ENCODE measurements at regions not wholly inside any gene's neighbourhood (a gene's known extent, or its start where the extent isn't known, plus 50 kb on each side); places are given as distances from the start of the nearest gene placed in this dataset.

- no peak overlapping the region for H3K4me3 ChIP-seq (ENCODE audit: low read depth, low read length)
- TF ChIP-seq, protein P1, sequence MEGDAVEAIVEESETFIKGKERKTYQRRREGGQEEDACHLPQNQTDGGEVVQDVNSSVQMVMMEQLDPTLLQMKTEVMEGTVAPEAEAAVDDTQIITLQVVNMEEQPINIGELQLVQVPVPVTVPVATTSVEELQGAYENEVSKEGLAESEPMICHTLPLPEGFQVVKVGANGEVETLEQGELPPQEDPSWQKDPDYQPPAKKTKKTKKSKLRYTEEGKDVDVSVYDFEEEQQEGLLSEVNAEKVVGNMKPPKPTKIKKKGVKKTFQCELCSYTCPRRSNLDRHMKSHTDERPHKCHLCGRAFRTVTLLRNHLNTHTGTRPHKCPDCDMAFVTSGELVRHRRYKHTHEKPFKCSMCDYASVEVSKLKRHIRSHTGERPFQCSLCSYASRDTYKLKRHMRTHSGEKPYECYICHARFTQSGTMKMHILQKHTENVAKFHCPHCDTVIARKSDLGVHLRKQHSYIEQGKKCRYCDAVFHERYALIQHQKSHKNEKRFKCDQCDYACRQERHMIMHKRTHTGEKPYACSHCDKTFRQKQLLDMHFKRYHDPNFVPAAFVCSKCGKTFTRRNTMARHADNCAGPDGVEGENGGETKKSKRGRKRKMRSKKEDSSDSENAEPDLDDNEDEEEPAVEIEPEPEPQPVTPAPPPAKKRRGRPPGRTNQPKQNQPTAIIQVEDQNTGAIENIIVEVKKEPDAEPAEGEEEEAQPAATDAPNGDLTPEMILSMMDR (IDR thresholded peaks at IDR 0.05; ENCODE audit: insufficient read depth, low read length): no peak
- no peak for DNase-seq (ENCODE audit: low read depth)
These were observed 931.5 kb upstream of the EPHA7 start for GRCh38 chr6:94350833-94351232.

GRCh38 chr6:94349227-94349626 lies 929.9 kb upstream of the EPHA7 start:
- no peak for DNase-seq (ENCODE audit: low read depth)
- TF ChIP-seq, protein P1 (IDR thresholded peaks at IDR 0.05; ENCODE audit: insufficient read depth, low read length): no peak
- no peak overlapping the region for H3K4me3 ChIP-seq (ENCODE audit: low read depth, low read length)

GRCh38 chr6:94344866-94345265 lies 925.5 kb upstream of the EPHA7 start:
- TF ChIP-seq, protein P1 (IDR thresholded peaks at IDR 0.05; ENCODE audit: insufficient read depth, low read length): no peak
- H3K4me3 ChIP-seq (ENCODE audit: low read depth, low read length): no peak overlapping the region
- DNase-seq (ENCODE audit: low read depth): no peak

DNA sequence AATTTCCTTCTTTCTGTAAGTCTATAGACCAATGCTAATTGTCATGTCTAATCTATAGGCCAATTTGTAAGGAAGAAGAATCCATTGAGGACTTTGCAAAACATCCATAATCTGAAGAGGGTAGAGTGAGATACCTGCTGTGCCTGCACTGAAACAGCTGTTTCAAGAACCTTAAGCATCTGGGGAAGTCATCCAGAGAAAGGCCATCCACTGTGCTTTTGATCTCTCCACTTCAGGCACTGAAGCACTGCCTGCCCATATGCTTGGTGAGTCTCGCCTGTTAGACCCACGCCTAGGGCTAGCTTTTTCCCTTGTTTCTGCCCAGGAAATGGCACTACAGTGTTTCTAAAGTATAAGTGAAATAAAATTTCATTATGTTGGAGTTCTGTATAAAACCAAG lies 921.8 kb upstream of the EPHA7 start:
- no peak for DNase-seq (ENCODE audit: low read depth)
- no peak overlapping the region for H3K4me3 ChIP-seq (ENCODE audit: low read depth, low read length)
- TF ChIP-seq, protein P1 (IDR thresholded peaks at IDR 0.05; ENCODE audit: insufficient read depth, low read length): no peak

DNA sequence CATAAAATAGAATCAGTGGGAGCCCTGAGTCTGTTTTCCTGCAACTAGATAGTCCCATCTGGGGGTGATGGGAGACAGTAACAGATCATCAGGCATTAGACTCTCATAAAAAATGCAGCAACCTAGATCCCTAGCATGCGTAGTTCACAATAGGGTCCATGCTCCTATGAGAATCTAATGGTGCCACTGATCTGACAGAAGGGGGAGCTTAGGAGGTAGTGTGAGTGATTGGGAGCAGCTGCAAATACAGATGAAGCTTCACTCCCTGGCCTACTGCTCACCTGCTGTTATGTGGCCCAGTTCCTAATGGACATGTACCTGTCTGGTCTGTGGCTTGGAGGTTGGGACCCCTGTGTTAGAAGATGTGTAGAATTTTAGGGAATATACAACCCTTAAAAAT lies 904.5 kb upstream of the EPHA7 start:
- TF ChIP-seq, protein P1 (IDR thresholded peaks at IDR 0.05; ENCODE audit: insufficient read depth, low read length): no peak
- DNase-seq (ENCODE audit: low read depth): no peak
- no peak overlapping the region for H3K4me3 ChIP-seq (ENCODE audit: low read depth, low read length)

GRCh38 chr6:94300424-94301144 lies 881.2 kb upstream of the EPHA7 start:
- H3K4me3 ChIP-seq (ENCODE audit: low read depth, low read length): no peak overlapping the region
- DNase-seq (ENCODE audit: low read depth): no peak
- TF ChIP-seq, protein P1 (IDR thresholded peaks at IDR 0.05; ENCODE audit: insufficient read depth, low read length): no peak

- no peak for DNase-seq (ENCODE audit: low read depth)
These were observed 869.8 kb upstream of the EPHA7 start for GRCh38 chr6:94289131-94289530.

More at GRCh38 chr6:94289131-94289530, 869.8 kb upstream of the EPHA7 start:
- no peak overlapping the region for H3K4me3 ChIP-seq (ENCODE audit: low read depth, low read length)
- TF ChIP-seq, protein P1 (IDR thresholded peaks at IDR 0.05; ENCODE audit: insufficient read depth, low read length): no peak

Measured in fibroblast of the aortic adventitia (primary cell).